CMK (cell line): ENCODE measurements at regions not wholly inside any gene's neighbourhood (a gene's known extent, or its start where the extent isn't known, plus 50 kb on each side); places are given as distances from the start of the nearest gene placed in this dataset.

Experiments
- DNase-seq: peaks from one replicate; pipeline ENCODE4 v3.0.0-alpha.2; 2010; ENCODE audit warnings: low read depth

- no peak for DNase-seq
Observed at GRCh38 chr11:37762079-37762478, 1164.0 kb upstream of the RAG2 start.

- DNase-seq = no peak
Observed at GRCh38 chr11:37755521-37755920, 1157.5 kb upstream of the RAG2 start.

GRCh38 chr11:37748641-37749040 is 1150.6 kb upstream of the RAG2 start:
- no peak for DNase-seq

- DNase-seq = no peak
Observed at GRCh38 chr11:37747121-37747520, 1149.1 kb upstream of the RAG2 start.

- peak; percentile 11 for DNase-seq
Observed at GRCh38 chr11:37727371-37727770, 1129.3 kb upstream of the RAG2 start.

GRCh38 chr11:37724315-37724714 is 1126.3 kb upstream of the RAG2 start:
- DNase-seq = no peak

GRCh38 chr11:37721485-37721884 is 1123.4 kb upstream of the RAG2 start:
- DNase-seq = no peak

- no peak for DNase-seq
Observed at GRCh38 chr11:37718431-37718999, 1120.5 kb upstream of the RAG2 start.

GRCh38 chr11:37712251-37712650 is 1114.2 kb upstream of the RAG2 start:
- no peak for DNase-seq

GRCh38 chr11:37710031-37710430 is 1112.0 kb upstream of the RAG2 start:
- DNase-seq = no peak

GRCh38 chr11:37704791-37705190 is 1106.8 kb upstream of the RAG2 start:
- DNase-seq = no peak

- DNase-seq = no peak
Observed at GRCh38 chr11:37699644-37700043, 1101.6 kb upstream of the RAG2 start.

- no peak for DNase-seq
Observed at GRCh38 chr11:37695283-37695682, 1097.2 kb upstream of the RAG2 start.

- no peak for DNase-seq
Observed at GRCh38 chr11:37689951-37690350, 1091.9 kb upstream of the RAG2 start.

GRCh38 chr11:37688456-37688855 is 1090.4 kb upstream of the RAG2 start:
- no peak for DNase-seq

GRCh38 chr11:37687130-37687529 is 1089.1 kb upstream of the RAG2 start:
- DNase-seq = no peak

GRCh38 chr11:37671321-37671720 is 1073.3 kb upstream of the RAG2 start:
- no peak for DNase-seq

- no peak for DNase-seq
Observed at GRCh38 chr11:37666960-37667359, 1068.9 kb upstream of the RAG2 start.

GRCh38 chr11:37657645-37658044 is 1059.6 kb upstream of the RAG2 start:
- no peak for DNase-seq

- no peak for DNase-seq
Observed at GRCh38 chr11:37647767-37648166, 1049.7 kb upstream of the RAG2 start.

GRCh38 chr11:37643968-37644367 is 1045.9 kb upstream of the RAG2 start:
- DNase-seq = no peak

- DNase-seq = no peak
Observed at GRCh38 chr11:37642296-37642695, 1044.3 kb upstream of the RAG2 start.

- no peak for DNase-seq
Observed at GRCh38 chr11:37632748-37633147, 1034.7 kb upstream of the RAG2 start.

GRCh38 chr11:37630866-37631265 is 1032.8 kb upstream of the RAG2 start:
- DNase-seq = peak; percentile 35

GRCh38 chr11:37623778-37624177 is 1025.7 kb upstream of the RAG2 start:
- DNase-seq = no peak
